Ovary (tissue), 7 donors: ENCODE measurements at regions not wholly inside any gene's neighbourhood (a gene's known extent, or its start where the extent isn't known, plus 50 kb on each side); places are given as distances from the start of the nearest gene placed in this dataset.
"Not testable (repeated sequence)": the region's sequence is repeated elsewhere in the genome, so short reads cannot be mapped to it uniquely, and the experiment has no call there.

Experiments used
- DNase-seq, 5 donors: peaks; one replicate each; pipeline ENCODE4 v3.0.0-alpha.2; 2019 to 2020
- H3K27ac ChIP-seq, 2 donors: fragments of 200-600 bp; one replicate each; pipeline versions ENCODE4 v1.5.1 to v1.8.0; 2019 to 2022
- H3K27me3 ChIP-seq: fragments of 200-600 bp; one replicate; pipeline ENCODE4 v1.8.0; 2022
- H3K36me3 ChIP-seq: fragments of 200-600 bp; sonication (generic); one replicate; pipeline ENCODE4 v1.5.1; 2019
- H3K4me1 ChIP-seq: one replicate; pipeline ENCODE4 v1.8.1; 2013; ENCODE audit warnings: mild to moderate bottlenecking, moderate library complexity; ENCODE audit not compliant: insufficient read depth
- H3K4me3 ChIP-seq: fragments of 200-600 bp; sonication (generic); one replicate; pipeline ENCODE4 v1.5.1; 2017
- H3K9me3 ChIP-seq, 2 donors: fragments of 200-600 bp in 1 of 2; sonication (generic) in 1 of 2; one replicate each; pipeline versions ENCODE4 v1.5.1 to v1.8.1; 2013 to 2019; ENCODE audit warnings: mild to moderate bottlenecking in 1 of 2, moderate library complexity in 1 of 2
- EP300 ChIP-seq: sonication (generic); formaldehyde crosslinking; IDR thresholded peaks from one replicate; pipeline ENCODE4 v1.6.1; 2017; ENCODE audit warnings: antibody characterized with exemption
- POLR2A ChIP-seq: fragments of 450-650 bp; IDR thresholded peaks from one replicate; pipeline ENCODE4 v1.6.1; 2017; ENCODE audit warnings: antibody characterized with exemption, mild to moderate bottlenecking, moderate library complexity
- WGBS, 3 donors: extraction: QIAGEN DNeasy Blood & Tissue Kit in 1 of 3; methylation state at CpG; one replicate each; pipeline versions ENCODE4 v1.1.5 to v1.1.7; 2013 to 2017; 5-methylcytosine and 5-hydroxymethylcytosine counted together
- intact Hi-C, 4 donors: fragments of 100-400 bp; cut with DNase I; formaldehyde crosslinking; loops; one replicate each; pipeline versions ENCODE4 v1.11.0 to v1.15.1; 2022 to 2023
- TF ChIP-seq, protein P1 (sequence below), 3 donors: fragments of 450-650 bp in 2 of 3; fragments of 200-600 bp in 1 of 3; IDR thresholded peaks; one replicate each; pipeline versions ENCODE4 v1.5.1 to v1.8.0; 2016 to 2022; ENCODE audit warnings: antibody characterized with exemption in 3 of 3, mild to moderate bottlenecking in 1 of 3
- donor health status: DM: no; HTN: no; CAD: no; lungs with moderate emphysema.
- donor health status: DM: no; HTN: no; CAD: no.
- donor health status: Bipolar disorder and iron deficiency.
- donor health status: DM: no; HTN: no; CAD: no.
- donor health status: DM: yes; HTN: yes; CAD: no.

DNA sequence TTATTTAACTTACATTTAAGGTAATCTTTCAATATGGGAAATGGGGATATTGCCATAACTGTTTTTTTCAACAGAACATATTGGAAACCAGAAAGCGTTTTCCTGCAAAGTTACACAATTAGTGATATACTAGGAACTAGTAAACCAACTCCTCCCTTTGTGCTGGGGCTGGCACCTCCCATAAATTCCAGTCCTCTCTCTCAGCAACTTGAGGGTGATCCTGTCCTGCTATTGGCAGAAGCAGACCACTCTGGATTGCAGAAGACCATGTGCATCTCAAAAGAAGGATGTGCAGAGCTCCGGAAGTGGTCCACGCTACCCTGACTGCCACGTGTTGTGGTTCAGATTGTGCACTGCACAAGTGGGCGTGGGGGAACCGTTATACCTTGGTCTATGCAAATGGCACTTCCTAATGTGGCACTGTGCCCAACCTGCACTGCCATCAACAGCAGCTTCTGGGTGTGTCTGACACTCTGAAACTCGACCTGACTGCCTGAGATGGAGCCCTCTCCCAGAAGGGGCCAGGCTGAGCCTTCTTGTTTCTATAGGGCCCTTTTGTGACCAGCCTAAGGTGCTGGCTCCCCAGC lies 219.2 kb downstream of the ZNF516 start:
- Histone ChIP-seq H3K4me1 (no peaks in the 10 kb centered on the region), H3K9me3 (no peaks in the 10 kb centered on the region), H3K4me3 (no peak overlapping the region), H3K27ac (no peak overlapping the region), H3K27me3 (no peaks in the 10 kb centered on the region), H3K36me3 (no peaks in the 10 kb centered on the region)
- intact Hi-C loops: no loop called here
- WGBS, 3 donors: 75 to 82% (median 79%) methylated on average over 7 of the region's 7 CpGs
- TF ChIP-seq POLR2A (no peak), EP300 (no peak)
- TF ChIP-seq, protein P1, sequence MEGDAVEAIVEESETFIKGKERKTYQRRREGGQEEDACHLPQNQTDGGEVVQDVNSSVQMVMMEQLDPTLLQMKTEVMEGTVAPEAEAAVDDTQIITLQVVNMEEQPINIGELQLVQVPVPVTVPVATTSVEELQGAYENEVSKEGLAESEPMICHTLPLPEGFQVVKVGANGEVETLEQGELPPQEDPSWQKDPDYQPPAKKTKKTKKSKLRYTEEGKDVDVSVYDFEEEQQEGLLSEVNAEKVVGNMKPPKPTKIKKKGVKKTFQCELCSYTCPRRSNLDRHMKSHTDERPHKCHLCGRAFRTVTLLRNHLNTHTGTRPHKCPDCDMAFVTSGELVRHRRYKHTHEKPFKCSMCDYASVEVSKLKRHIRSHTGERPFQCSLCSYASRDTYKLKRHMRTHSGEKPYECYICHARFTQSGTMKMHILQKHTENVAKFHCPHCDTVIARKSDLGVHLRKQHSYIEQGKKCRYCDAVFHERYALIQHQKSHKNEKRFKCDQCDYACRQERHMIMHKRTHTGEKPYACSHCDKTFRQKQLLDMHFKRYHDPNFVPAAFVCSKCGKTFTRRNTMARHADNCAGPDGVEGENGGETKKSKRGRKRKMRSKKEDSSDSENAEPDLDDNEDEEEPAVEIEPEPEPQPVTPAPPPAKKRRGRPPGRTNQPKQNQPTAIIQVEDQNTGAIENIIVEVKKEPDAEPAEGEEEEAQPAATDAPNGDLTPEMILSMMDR (IDR thresholded peaks at IDR 0.05): no peak
- no peak for DNase-seq

DNA sequence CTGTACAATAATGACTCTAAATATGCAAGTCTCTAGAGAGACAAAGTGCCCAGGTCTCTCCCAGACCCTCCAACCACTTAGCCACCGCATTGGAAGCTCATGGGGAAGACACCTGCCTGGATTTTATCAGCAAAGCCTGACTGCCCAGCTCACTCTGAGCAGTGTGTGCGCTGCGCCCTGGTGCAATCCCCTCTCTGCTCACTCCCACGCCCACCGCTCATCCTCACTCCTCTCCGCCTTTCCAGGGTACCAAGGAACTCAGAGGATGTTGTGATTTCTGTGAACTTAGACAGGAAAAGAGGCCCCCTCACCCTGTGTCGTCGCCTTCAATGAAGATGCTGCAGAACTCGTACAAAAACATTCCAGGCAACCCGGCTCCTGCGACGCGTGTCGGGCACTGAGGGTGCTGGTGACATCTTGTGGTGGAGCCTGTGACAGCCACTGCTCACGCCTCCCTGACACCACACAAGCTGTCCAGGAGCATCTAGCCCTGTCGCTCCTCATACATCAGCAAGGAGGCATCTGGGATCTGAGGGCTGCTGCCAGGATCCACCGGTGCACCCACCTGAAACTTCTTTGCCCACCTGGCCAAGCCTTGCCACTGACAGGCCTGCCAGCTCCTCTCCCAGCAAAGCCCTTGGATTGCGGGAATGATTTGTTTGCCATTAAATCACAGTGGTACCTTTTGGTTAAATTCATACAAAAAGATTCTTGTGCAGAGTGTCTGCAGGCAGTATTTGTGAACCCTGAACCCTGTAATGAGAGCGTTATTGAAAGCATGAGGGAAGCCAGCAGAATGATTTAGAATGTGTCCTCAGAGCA lies 220.4 kb downstream of the ZNF516 start:
- intact Hi-C loops: no loop called here
- Histone ChIP-seq H3K36me3 (no peaks in the 10 kb centered on the region), H3K9me3 (no peaks in the 10 kb centered on the region), H3K4me1 (no peaks in the 10 kb centered on the region), H3K27ac (no peak overlapping the region), H3K27me3 (no peaks in the 10 kb centered on the region), H3K4me3 (no peak overlapping the region)
- no peak for DNase-seq
- WGBS, 3 donors: 69 to 74% (median 70%) methylated on average over 19 of the region's 19 CpGs
- TF ChIP-seq EP300 (no peak), POLR2A (no peak)
- TF ChIP-seq, protein P1 (IDR thresholded peaks at IDR 0.05): no peak

DNA sequence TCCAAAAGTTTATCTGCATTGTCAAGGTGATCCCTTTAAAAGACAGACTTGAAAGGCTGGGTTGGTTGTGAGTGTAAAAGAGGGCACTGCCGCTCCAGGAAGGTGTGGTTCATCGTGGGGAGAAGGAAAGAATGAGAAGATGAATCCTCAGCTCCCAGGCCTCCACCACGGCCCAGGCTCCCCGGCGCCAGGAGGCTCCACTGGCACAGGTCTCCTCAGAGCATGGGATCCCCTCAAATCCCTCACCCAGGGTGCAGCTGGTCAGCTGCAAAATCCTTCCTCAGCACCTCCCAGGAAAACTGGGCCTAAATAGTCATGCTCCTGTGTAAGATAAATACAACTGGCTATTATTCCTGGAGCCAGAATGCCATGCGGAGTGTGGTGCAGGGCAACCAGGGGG lies 221.1 kb downstream of the ZNF516 start:
- intact Hi-C loops: no loop called here
- Histone ChIP-seq H3K4me1 (no peaks in the 10 kb centered on the region), H3K9me3 (no peaks in the 10 kb centered on the region), H3K4me3 (no peak overlapping the region), H3K36me3 (no peaks in the 10 kb centered on the region), H3K27ac (no peak overlapping the region), H3K27me3 (no peaks in the 10 kb centered on the region)
- no peak for DNase-seq
- 91 to 95% (median 92%) methylated on average over 6 of the region's 6 CpGs for WGBS, 3 donors
- TF ChIP-seq POLR2A (no peak), EP300 (no peak)
- TF ChIP-seq, protein P1 (IDR thresholded peaks at IDR 0.05): no peak

DNA sequence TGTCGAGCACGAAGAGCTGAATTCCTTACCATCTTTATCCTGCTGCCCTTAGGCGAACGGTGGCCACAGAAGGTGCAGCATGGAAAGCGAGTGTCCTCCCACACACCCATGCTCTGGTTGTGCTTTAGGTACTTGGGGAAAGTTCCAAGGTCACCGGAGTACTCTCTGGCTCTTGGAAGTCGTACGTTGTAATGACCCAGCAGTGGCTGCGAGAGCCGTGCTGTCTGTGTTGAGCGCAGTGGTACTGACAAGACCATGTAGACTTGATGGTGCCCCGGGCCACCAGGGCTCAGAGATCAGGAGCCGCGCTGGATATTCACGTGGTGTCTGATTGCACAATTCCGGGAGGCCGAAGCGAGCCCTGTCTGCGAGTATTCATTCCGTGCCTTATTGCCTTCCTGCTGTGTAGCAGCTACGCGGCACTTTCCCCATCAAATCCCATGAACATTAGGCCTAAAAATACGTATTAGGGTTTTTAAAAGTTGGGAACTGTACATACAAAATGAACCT lies 222.0 kb downstream of the ZNF516 start:
- Histone ChIP-seq H3K4me3 (no peak overlapping the region), H3K27me3 (no peaks in the 10 kb centered on the region), H3K9me3 (no peaks in the 10 kb centered on the region), H3K27ac (no peak overlapping the region), H3K36me3 (no peaks in the 10 kb centered on the region), H3K4me1 (no peaks in the 10 kb centered on the region)
- no peak for TF ChIP-seq POLR2A
- no peak for TF ChIP-seq EP300
- TF ChIP-seq, protein P1 (IDR thresholded peaks at IDR 0.05): no peak
- 95 to 96% (median 95%) methylated on average over 23 of the region's 23 CpGs for WGBS, 3 donors
- no peak for DNase-seq
- intact Hi-C loops: no loop called here

DNA sequence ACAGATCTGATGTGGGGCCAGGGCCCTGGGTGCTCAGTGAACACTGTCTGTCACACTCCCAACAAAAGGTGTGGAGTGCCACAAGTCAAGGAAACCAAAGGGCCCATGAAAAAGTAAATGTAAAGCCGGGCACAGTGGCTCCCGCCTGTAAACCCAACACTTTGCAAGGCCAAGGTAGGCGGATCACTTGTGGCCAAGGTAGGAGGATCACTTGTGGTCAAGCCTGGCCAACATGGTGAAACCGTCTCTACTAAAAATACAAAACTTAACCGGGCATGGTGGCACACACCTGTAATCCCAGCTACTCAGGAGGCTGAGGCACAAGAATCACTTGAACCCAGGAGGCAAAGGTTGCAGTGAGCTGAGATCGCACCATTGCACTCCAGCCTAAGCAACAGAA lies 227.6 kb downstream of the ZNF516 start:
- Histone ChIP-seq H3K4me1 (peaks cover 24% of the 10 kb centered on the region), H3K27ac (peak overlapping the region in 1 of 2 donors; percentile 97)
- WGBS, 3 donors: 96 to 98% (median 98%) methylated on average over 6 of the region's 6 CpGs
- not testable (repeated sequence) for H3K9me3 ChIP-seq, H3K27me3 ChIP-seq, DNase-seq, H3K36me3 ChIP-seq, H3K4me3 ChIP-seq
- intact Hi-C loops: loop anchor here in 2 of 4 donors (10.0 kb wide), 2 partner anchors 1063 to 1613 kb away; partner anchors contain the start of gene PTGR3 (in 1 of the 2)
